Heart left ventricle (tissue), 16 donors: ENCODE measurements at regions not wholly inside any gene's neighbourhood (a gene's known extent, or its start where the extent isn't known, plus 50 kb on each side); places are given as distances from the start of the nearest gene placed in this dataset.

ENCODE experiments used
- ATAC-seq, 4 donors: fragments of 200-7000 bp; cut with Tn5 transposase; one replicate each; pipeline ENCODE4 v1.9.1; 2020 to 2022; ENCODE audit warnings: moderate library complexity in 4 of 4, mild to moderate bottlenecking in 3 of 4, moderate number of reproducible peaks in 1 of 4
- DNase-seq, 5 donors: peaks; one replicate each; pipeline ENCODE4 v3.0.0-alpha.2; 2020
- H3K27ac ChIP-seq, 12 donors: fragments of 200-600 bp; sonication (generic) in 4 of 12; one replicate each; pipeline versions ENCODE4 v1.5.0 to v1.8.0; 2016 to 2022; ENCODE audit warnings: mild to moderate bottlenecking in 2 of 12
- H3K27me3 ChIP-seq, 9 donors: fragments of 200-600 bp; sonication (generic) in 2 of 9; one replicate each; pipeline versions ENCODE4 v1.5.1 to v1.8.0; 2016 to 2022; ENCODE audit warnings: mild to moderate bottlenecking in 3 of 9
- H3K36me3 ChIP-seq, 9 donors: fragments of 200-600 bp; sonication (generic) in 2 of 9; one replicate each; pipeline versions ENCODE4 v1.5.0 to v1.8.0; 2018 to 2022; ENCODE audit warnings: mild to moderate bottlenecking in 2 of 9
- H3K4me1 ChIP-seq, 12 donors: fragments of 200-600 bp; sonication (generic) in 4 of 12; one replicate each; pipeline versions ENCODE4 v1.5.0 to v1.8.0; 2016 to 2022; ENCODE audit warnings: mild to moderate bottlenecking in 3 of 12
- H3K4me3 ChIP-seq, 12 donors: fragments of 200-600 bp; sonication (generic) in 4 of 12; one replicate each; pipeline versions ENCODE4 v1.5.0 to v1.8.0; 2017 to 2022; ENCODE audit warnings: mild to moderate bottlenecking in 9 of 12, moderate library complexity in 4 of 12
- H3K9me3 ChIP-seq, 12 donors: fragments of 200-600 bp; sonication (generic) in 4 of 12; one replicate each; pipeline versions ENCODE4 v1.5.0 to v1.8.0; 2016 to 2022; ENCODE audit warnings: mild to moderate bottlenecking in 1 of 12
- CTCF ChIP-seq, 12 donors: fragments of 200-600 bp; sonication (generic) in 4 of 12; IDR thresholded peaks; one replicate each; pipeline versions ENCODE4 v1.5.0 to v1.8.0; 2018 to 2022; ENCODE audit warnings: antibody characterized with exemption in 12 of 12, mild to moderate bottlenecking in 5 of 12
- POLR2A ChIP-seq, 2 donors: fragments of 450-650 bp; IDR thresholded peaks; one replicate each; pipeline ENCODE4 v1.6.1; 2017; ENCODE audit warnings: antibody characterized with exemption in 2 of 2, mild to moderate bottlenecking in 2 of 2, moderate library complexity in 2 of 2
- WGBS, 4 donors: extraction: QIAGEN DNeasy Blood & Tissue Kit in 2 of 4; methylation state at CpG; one replicate each; pipeline versions ENCODE4 v1.1.5 to v1.1.7; 2013 to 2018; 5-methylcytosine and 5-hydroxymethylcytosine counted together
- intact Hi-C, 10 donors: fragments of 100-400 bp; cut with DNase I; formaldehyde crosslinking; loops; one replicate each; pipeline versions ENCODE4 v1.11.1 to v1.14.2; 2022
- donor health status: ischemic (EF 13 %, LVEDD 7.1; RV severe dilation, severe dysfunction).
- donor health status: healthy with polysubstance abuse.
- donor health status: DM: no; HTN: yes; CAD: no.
- donor health status: DM: no; HTN: no; CAD: no.
- donor health status: ischemic (EF 25% LVEDD 6.9; RV normal size, moderate dysfunction).
- donor health status: ischemic (EF 25% LVEDD 5.7; RV mildly dilated, moderate dysfunction).
- donor health status: healthy.
- donor health status: DM: yes; HTN: yes; CAD: no.
- donor health status: ischemic (EF 35%, LVEDD 5.7; RV mildly dilated, moderate dysfunction).
- donor health status: nonischemic (EF 11% LVEDD 7.7; RV severe dilation, severe dysfunction).
- donor health status: DM: yes; HTN: yes; CAD: no.
- donor health status: PGD.
- donor health status: ischemic (EF 29% LVEDD 5.4; RV normal size, mild dysfunction).
- donor health status: nonischemic (EF 23%, LVEDD 6.1; RV moderate dilation, normal function).

GRCh38 chr15:98381446-98381845, 266.9 kb upstream of the IGF1R start:
- H3K27ac ChIP-seq, result no peak overlapping the region
- ATAC-seq (no peak), DNase-seq (no peak)
- no peaks in the 10 kb centered on the region for H3K4me1 ChIP-seq
- TF ChIP-seq CTCF (IDR thresholded peaks at IDR 0.05) (no peak), POLR2A (IDR thresholded peaks at IDR 0.05) (no peak)
- no peak overlapping the region for H3K4me3 ChIP-seq
- 73 to 91% (median 83%) methylated on average over 2 of the region's 2 CpGs for WGBS, 4 donors
- peaks cover 0 to 13% (median 0%) of the 10 kb centered on the region in 9 donors for H3K27me3 ChIP-seq
- intact Hi-C loops, result no loop called here
- H3K9me3 ChIP-seq, result peaks cover 0 to 37% (median 4%) of the 10 kb centered on the region in 12 donors
- no peaks in the 10 kb centered on the region for H3K36me3 ChIP-seq

DNA sequence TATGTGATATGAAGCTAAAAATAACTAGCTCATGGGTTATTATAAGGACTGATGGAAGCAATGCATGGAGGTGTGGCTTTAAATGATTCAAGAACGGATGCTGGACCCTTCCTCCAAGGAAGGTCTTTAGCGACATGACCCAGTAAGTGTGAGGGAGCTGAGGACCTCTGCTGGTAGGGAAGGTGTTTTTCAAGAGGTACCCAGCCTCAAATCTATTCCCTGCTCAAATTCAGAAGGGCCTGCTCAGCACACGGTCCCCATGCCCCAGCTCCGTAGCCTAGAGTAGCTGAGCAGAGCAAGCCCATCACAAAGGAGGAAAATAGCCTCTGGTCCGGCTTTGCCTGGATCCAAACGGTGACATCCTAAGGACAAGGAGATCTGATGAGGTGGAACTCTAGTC, 266.2 kb upstream of the IGF1R start:
- Histone ChIP-seq H3K27me3 (peaks cover 0 to 17% (median 0%) of the 10 kb centered on the region in 9 donors), H3K36me3 (no peaks in the 10 kb centered on the region), H3K27ac (no peak overlapping the region), H3K9me3 (peaks cover 0 to 31% (median 4%) of the 10 kb centered on the region in 12 donors), H3K4me1 (no peaks in the 10 kb centered on the region), H3K4me3 (no peak overlapping the region)
- no peak for TF ChIP-seq CTCF (IDR thresholded peaks at IDR 0.05)
- no peak for TF ChIP-seq POLR2A (IDR thresholded peaks at IDR 0.05)
- DNase-seq (no peak), ATAC-seq (no peak)
- 32 to 45% (median 43%) methylated on average over 6 of the region's 6 CpGs for WGBS, 4 donors
- intact Hi-C loops, result no loop called here

- DNase-seq (no peak), ATAC-seq (no peak)
- WGBS, 4 donors, result 62 to 78% (median 74%) methylated on average over 2 of the region's 2 CpGs
- no peaks in the 10 kb centered on the region for H3K4me1 ChIP-seq
- peaks cover 0 to 18% (median 3%) of the 10 kb centered on the region in 12 donors for H3K9me3 ChIP-seq
- no peaks in the 10 kb centered on the region for H3K36me3 ChIP-seq
- TF ChIP-seq POLR2A (IDR thresholded peaks at IDR 0.05), result no peak
- no peak for TF ChIP-seq CTCF (IDR thresholded peaks at IDR 0.05)
- H3K27ac ChIP-seq, result no peak overlapping the region
- H3K27me3 ChIP-seq, result peaks cover 0 to 18% (median 0%) of the 10 kb centered on the region in 9 donors
- H3K4me3 ChIP-seq, result no peak overlapping the region
- intact Hi-C loops, result no loop called here
Observed at GRCh38 chr15:98383571-98383970, 264.8 kb upstream of the IGF1R start.

- intact Hi-C loops, result no loop called here
- Histone ChIP-seq H3K9me3 (peaks cover 0 to 9% (median 0%) of the 10 kb centered on the region in 12 donors), H3K27ac (no peak overlapping the region), H3K36me3 (no peaks in the 10 kb centered on the region), H3K4me3 (no peak overlapping the region), H3K27me3 (peaks cover 0 to 23% (median 0%) of the 10 kb centered on the region in 9 donors), H3K4me1 (no peaks in the 10 kb centered on the region)
- WGBS, 4 donors, result 52 to 69% (median 59%) methylated on average over 9 of the region's 9 CpGs
- TF ChIP-seq POLR2A (IDR thresholded peaks at IDR 0.05), result no peak
- TF ChIP-seq CTCF (IDR thresholded peaks at IDR 0.05), result no peak
- ATAC-seq, result no peak
- DNase-seq, result no peak
Observed at GRCh38 chr15:98384328-98385029, 263.9 kb upstream of the IGF1R start.
